NCI-H510A (cell line): ENCODE measurements at regions not wholly inside any gene's neighbourhood (a gene's known extent, or its start where the extent isn't known, plus 50 kb on each side); places are given as distances from the start of the nearest gene placed in this dataset.

ENCODE experiments used
- DNase-seq: peaks from one replicate; lab custom pipeline; 2025; lab: John Stamatoyannopoulos, UW

DNA sequence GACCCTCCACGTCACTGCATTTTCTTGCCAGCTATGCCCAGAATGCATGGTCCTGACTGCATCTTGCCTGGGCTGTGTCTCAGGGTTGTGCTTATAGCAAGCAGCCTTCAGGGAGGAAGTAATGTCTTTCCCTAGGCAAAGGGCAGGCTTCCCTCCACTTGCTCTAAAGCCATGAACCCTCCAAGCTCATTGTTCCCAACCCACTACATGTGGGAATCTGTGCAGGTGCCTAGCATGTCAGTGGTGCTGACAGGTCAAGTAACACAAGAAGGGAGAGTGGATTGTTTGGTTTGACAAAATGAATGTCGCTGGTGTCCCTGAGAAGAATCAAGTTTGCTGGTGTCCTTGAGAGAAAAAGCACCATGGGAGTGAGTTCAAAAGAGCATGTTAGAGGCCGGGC lies 53.9 kb upstream of the UCN3 start:
- DNase-seq: no peak

DNA sequence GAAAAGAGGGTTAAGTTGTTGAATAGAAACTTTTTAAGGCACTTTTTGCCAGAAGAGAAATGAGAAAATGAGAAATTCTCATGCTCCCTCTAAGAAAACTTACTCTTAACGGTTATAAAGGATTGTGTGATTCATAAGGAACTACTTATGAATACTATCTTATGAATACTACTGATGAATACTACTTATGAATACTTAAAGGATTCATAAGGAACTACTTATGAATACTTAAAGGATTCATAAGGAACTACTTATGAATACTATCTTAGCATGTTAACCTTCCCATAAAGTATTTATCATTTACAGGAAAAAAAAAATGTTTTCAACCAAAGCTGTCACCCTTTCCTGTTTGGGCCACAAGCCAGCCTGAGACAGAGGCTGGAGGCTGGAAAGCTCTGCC lies 53.1 kb upstream of the UCN3 start:
- DNase-seq: no peak

DNA sequence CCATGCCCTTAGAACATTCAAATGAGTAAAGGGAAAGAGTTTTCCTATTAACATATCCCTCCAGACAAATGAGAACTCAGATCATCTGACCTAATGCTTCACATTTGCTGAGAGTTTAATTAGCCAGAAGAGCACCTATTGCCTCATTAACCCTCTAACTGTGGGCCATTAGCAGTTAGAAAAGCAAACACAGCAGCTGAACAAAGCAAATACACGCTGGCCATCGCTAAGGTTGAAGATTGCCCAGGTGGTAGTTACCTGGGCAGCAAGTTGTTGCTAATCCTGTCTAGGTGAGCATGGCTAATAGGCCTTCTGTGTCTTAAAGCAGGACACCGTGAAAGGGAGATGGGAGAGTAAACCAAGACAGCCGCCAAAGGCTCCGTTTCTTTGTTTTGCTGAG lies 49.9 kb upstream of the UCN3 start:
- peak; percentile 52 for DNase-seq
